Nephron progenitor cell (in vitro differentiated cells): ENCODE measurements at regions not wholly inside any gene's neighbourhood (a gene's known extent, or its start where the extent isn't known, plus 50 kb on each side); places are given as distances from the start of the nearest gene placed in this dataset.

Experiments
- DNase-seq: peaks from one replicate; pipeline ENCODE4 v3.0.0; 2021
- H3K27ac Mint-ChIP-seq: 2 replicates; pipeline ENCODE4 v1.8.0; 2021; ENCODE audit warnings: mild to moderate bottlenecking, moderate library complexity, mixed read lengths
- H3K27me3 Mint-ChIP-seq: 2 replicates; pipeline ENCODE4 v1.8.0; 2021; ENCODE audit warnings: mild to moderate bottlenecking, low read depth, mixed read lengths; ENCODE audit not compliant: poor library complexity
- H3K36me3 Mint-ChIP-seq: 2 replicates; pipeline ENCODE4 v1.8.0; 2021; ENCODE audit warnings: low read depth, mixed read lengths
- H3K4me1 Mint-ChIP-seq: 2 replicates; pipeline ENCODE4 v1.8.0; 2021; ENCODE audit warnings: mixed read lengths
- H3K4me3 Mint-ChIP-seq: 2 replicates; pipeline ENCODE4 v1.8.0; 2021; ENCODE audit warnings: mild to moderate bottlenecking, moderate library complexity, mixed read lengths
- H3K9me3 Mint-ChIP-seq: 2 replicates; pipeline ENCODE4 v1.8.0; 2021; ENCODE audit warnings: mild to moderate bottlenecking, moderate library complexity, mixed read lengths
- CTCF ChIP-seq: fragments of 200-600 bp; sonication (generic); IDR thresholded peaks from 2 replicates; pipeline ENCODE4 v1.5.0; 2021; ENCODE audit warnings: antibody characterized with exemption

GRCh38 chr1:238458899-238459298 lies 568.2 kb upstream of the ZP4 start:
- TF ChIP-seq CTCF = no peak

GRCh38 chr1:238457610-238458009 lies 566.9 kb upstream of the ZP4 start:
- no peak overlapping the region for H3K27ac Mint-ChIP-seq
- no peak for DNase-seq
- H3K9me3 Mint-ChIP-seq = no peaks in the 10 kb centered on the region
- H3K4me1 Mint-ChIP-seq = peaks cover 17% of the 10 kb centered on the region
- H3K36me3 Mint-ChIP-seq = no peaks in the 10 kb centered on the region
- TF ChIP-seq CTCF = no peak
- H3K4me3 Mint-ChIP-seq = no peak overlapping the region
- no peaks in the 10 kb centered on the region for H3K27me3 Mint-ChIP-seq

More at GRCh38 chr1:238458899-238459298, 568.2 kb upstream of the ZP4 start:
- Mint-ChIP-seq H3K27ac (no peak overlapping the region), H3K4me3 (no peak overlapping the region), H3K4me1 (peaks cover 17% of the 10 kb centered on the region), H3K36me3 (no peaks in the 10 kb centered on the region), H3K27me3 (no peaks in the 10 kb centered on the region), H3K9me3 (no peaks in the 10 kb centered on the region)
- no peak for DNase-seq

- Mint-ChIP-seq H3K4me3 (no peak overlapping the region), H3K4me1 (no peaks in the 10 kb centered on the region), H3K27ac (no peak overlapping the region), H3K36me3 (no peaks in the 10 kb centered on the region), H3K27me3 (no peaks in the 10 kb centered on the region), H3K9me3 (no peaks in the 10 kb centered on the region)
- DNase-seq = no peak
- no peak for TF ChIP-seq CTCF
Measured at GRCh38 chr1:238451781-238452310, 561.1 kb upstream of the ZP4 start.

- no peaks in the 10 kb centered on the region for H3K9me3 Mint-ChIP-seq
- no peaks in the 10 kb centered on the region for H3K4me1 Mint-ChIP-seq
- no peak overlapping the region for H3K27ac Mint-ChIP-seq
- no peak for DNase-seq
- H3K4me3 Mint-ChIP-seq = no peak overlapping the region
- H3K27me3 Mint-ChIP-seq = no peaks in the 10 kb centered on the region
- no peak for TF ChIP-seq CTCF
- H3K36me3 Mint-ChIP-seq = no peaks in the 10 kb centered on the region
Measured at GRCh38 chr1:238450976-238451375, 560.3 kb upstream of the ZP4 start.

GRCh38 chr1:238443687-238444086 lies 553.0 kb upstream of the ZP4 start:
- no peak overlapping the region for H3K4me3 Mint-ChIP-seq
- TF ChIP-seq CTCF = no peak
- H3K27ac Mint-ChIP-seq = no peak overlapping the region
- no peaks in the 10 kb centered on the region for H3K27me3 Mint-ChIP-seq
- peaks cover 6% of the 10 kb centered on the region for H3K9me3 Mint-ChIP-seq
- no peaks in the 10 kb centered on the region for H3K4me1 Mint-ChIP-seq
- no peak for DNase-seq
- no peaks in the 10 kb centered on the region for H3K36me3 Mint-ChIP-seq

GRCh38 chr1:238439511-238439910 lies 548.8 kb upstream of the ZP4 start:
- Mint-ChIP-seq H3K4me1 (no peaks in the 10 kb centered on the region), H3K27me3 (no peaks in the 10 kb centered on the region), H3K36me3 (no peaks in the 10 kb centered on the region), H3K9me3 (peaks cover 3% of the 10 kb centered on the region), H3K4me3 (no peak overlapping the region), H3K27ac (no peak overlapping the region)
- DNase-seq = no peak
- no peak for TF ChIP-seq CTCF
